MCF 10A (cell line): ENCODE measurements at regions not wholly inside any gene's neighbourhood (a gene's known extent, or its start where the extent isn't known, plus 50 kb on each side); places are given as distances from the start of the nearest gene placed in this dataset.

ENCODE experiments used
- BruUV-seq: library from RNA; stranded (reverse); fragments of 400-500 nt; replicated peaks from 2 replicates; lab custom pipeline; 2021; lab: Mats Ljungman, UMichigan
- CTCF ChIA-PET: fragments of 300-600 bp; sonication (Branson Sonifier 250); formaldehyde crosslinking; extraction: SDS; loops from one replicate; lab custom pipeline; 2021; ENCODE audit warnings: antibody characterized with exemption, inconsistent platforms; lab: Yijun Ruan, JAX
- POLR2A ChIA-PET: fragments of 300-600, 350-650 bp; sonication (Branson Sonifier 250); formaldehyde crosslinking; extraction: SDS; loops from one replicate; lab custom pipeline; 2020; ENCODE audit warnings: antibody characterized with exemption, inconsistent platforms; lab: Yijun Ruan, JAX
- DNase-seq: peaks from one replicate; pipeline ENCODE4 v3.0.0-alpha.2; 2018; ENCODE audit not compliant: unreplicated experiment
- H3K27ac Mint-ChIP-seq: one replicate; pipeline ENCODE4 v1.8.0; 2022; ENCODE audit warnings: mild to moderate bottlenecking, low read depth, mixed read lengths; ENCODE audit not compliant: unreplicated experiment
- H3K27me3 Mint-ChIP-seq: one replicate; pipeline ENCODE4 v1.8.0; 2022; ENCODE audit warnings: mixed read lengths; ENCODE audit not compliant: insufficient read depth, unreplicated experiment
- H3K36me3 Mint-ChIP-seq: one replicate; pipeline ENCODE4 v1.8.0; 2022; ENCODE audit warnings: mild to moderate bottlenecking, moderate library complexity, mixed read lengths; ENCODE audit not compliant: insufficient read depth, unreplicated experiment
- H3K4me1 Mint-ChIP-seq: one replicate; pipeline ENCODE4 v1.8.0; 2022; ENCODE audit warnings: mixed read lengths; ENCODE audit not compliant: insufficient read depth, unreplicated experiment
- H3K4me3 Mint-ChIP-seq: one replicate; pipeline ENCODE4 v1.8.0; 2022; ENCODE audit warnings: mild to moderate bottlenecking, moderate library complexity, mixed read lengths; ENCODE audit not compliant: unreplicated experiment
- H3K9me3 Mint-ChIP-seq: one replicate; pipeline ENCODE4 v1.8.0; 2022; ENCODE audit warnings: mixed read lengths; ENCODE audit not compliant: unreplicated experiment
- CTCF ChIP-seq: fragments of 200-600 bp; IDR thresholded peaks from one replicate; pipeline ENCODE4 v1.8.0; 2022; ENCODE audit warnings: antibody characterized with exemption, mild to moderate bottlenecking; ENCODE audit not compliant: unreplicated experiment
- intact Hi-C: fragments of 100-400 bp; cut with micrococcal nuclease; formaldehyde crosslinking; loops from 2 replicates; pipeline ENCODE4 v1.14.1; 2022

GRCh38 chr9:103152473-103152872, 157.3 kb downstream of the CYLC2 start:
- CTCF ChIA-PET: interaction anchor here (0.6 to 0.7 kb wide), 3 partner anchors 878 to 1478 kb away, joined by 3 read pairs; no protein-coding TSS in a partner anchor
- peak; percentile 16 for TF ChIP-seq CTCF
- H3K27ac Mint-ChIP-seq: no peak overlapping the region
- H3K4me1 Mint-ChIP-seq: no peaks in the 10 kb centered on the region
- DNase-seq: peak; percentile 10
- H3K27me3 Mint-ChIP-seq: no peaks in the 10 kb centered on the region
- H3K36me3 Mint-ChIP-seq: no peaks in the 10 kb centered on the region
- intact Hi-C loops: loop anchor here (2.0 kb wide), 1 partner anchor 1234 kb away; no protein-coding TSS in a partner anchor
- BruUV-seq: no TSS peak
- H3K4me3 Mint-ChIP-seq: no peak overlapping the region
- peaks cover 7% of the 10 kb centered on the region for H3K9me3 Mint-ChIP-seq
- POLR2A ChIA-PET: no interaction called here

DNA sequence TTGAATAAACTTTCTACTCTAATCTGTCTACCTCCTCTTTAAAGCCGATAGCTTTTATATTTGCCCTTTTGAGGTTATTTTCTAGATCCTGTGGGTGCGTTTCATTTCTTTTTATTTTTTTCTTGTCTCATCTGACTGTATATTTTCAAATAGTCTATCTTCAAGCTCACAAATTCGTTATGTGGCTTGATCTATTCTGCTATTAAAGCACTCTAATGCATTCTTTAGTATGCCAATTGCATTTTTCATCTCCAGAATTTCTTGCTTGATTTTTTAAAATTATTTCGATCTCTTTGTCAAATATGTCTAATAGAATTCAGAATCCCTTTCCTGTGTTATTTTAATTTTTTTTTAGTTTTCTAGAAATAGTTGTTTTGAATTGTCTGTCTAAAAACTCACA, 172.4 kb downstream of the CYLC2 start:
- BruUV-seq: no TSS peak
- no peaks in the 10 kb centered on the region for H3K36me3 Mint-ChIP-seq
- intact Hi-C loops: no loop called here

GRCh38 chr9:103168254-103168653, 173.1 kb downstream of the CYLC2 start:
- no TSS peak for BruUV-seq
- TF ChIP-seq CTCF: no peak
- DNase-seq: no peak
- Mint-ChIP-seq H3K4me3 (no peak overlapping the region), H3K36me3 (no peaks in the 10 kb centered on the region), H3K4me1 (no peaks in the 10 kb centered on the region), H3K9me3 (no peaks in the 10 kb centered on the region), H3K27me3 (no peaks in the 10 kb centered on the region), H3K27ac (no peak overlapping the region)
- ChIA-PET CTCF (interaction anchor here (1.0 kb wide), 1 partner anchor 25 kb away, joined by 3 read pairs; no protein-coding TSS in a partner anchor), POLR2A (no interaction called here)
- intact Hi-C loops: no loop called here

More for the DNA sequence above, 172.4 kb downstream of the CYLC2 start:
- CTCF ChIA-PET: interaction anchor here (0.6 kb wide), 1 partner anchor 110 kb away, joined by 3 read pairs; no protein-coding TSS in a partner anchor
- no peak for TF ChIP-seq CTCF
- Mint-ChIP-seq H3K27me3 (no peaks in the 10 kb centered on the region), H3K9me3 (no peaks in the 10 kb centered on the region), H3K27ac (no peak overlapping the region), H3K4me1 (no peaks in the 10 kb centered on the region), H3K4me3 (no peak overlapping the region)
- DNase-seq: no peak
- POLR2A ChIA-PET: no interaction called here

GRCh38 chr9:103169798-103170197, 174.7 kb downstream of the CYLC2 start:
- ChIA-PET CTCF (no interaction called here), POLR2A (no interaction called here)
- H3K4me3 Mint-ChIP-seq: no peak overlapping the region
- TF ChIP-seq CTCF: no peak
- no peak overlapping the region for H3K27ac Mint-ChIP-seq
- no peaks in the 10 kb centered on the region for H3K4me1 Mint-ChIP-seq
- no peak for DNase-seq
- no peaks in the 10 kb centered on the region for H3K27me3 Mint-ChIP-seq
- no peaks in the 10 kb centered on the region for H3K36me3 Mint-ChIP-seq
- BruUV-seq: no TSS peak
- intact Hi-C loops: no loop called here
- no peaks in the 10 kb centered on the region for H3K9me3 Mint-ChIP-seq
